Activated naive CD4-positive, alpha-beta T cell treated with anti-CD3 and anti-CD28 coated beads, Interleukin-2, amount 10 ng/mL, durations not matched to agents 7 days and 5 days (primary cell): ENCODE measurements at regions not wholly inside any gene's neighbourhood (a gene's known extent, or its start where the extent isn't known, plus 50 kb on each side); places are given as distances from the start of the nearest gene placed in this dataset.
"Not testable (repeated sequence)": the region's sequence is repeated elsewhere in the genome, so short reads cannot be mapped to it uniquely, and the experiment has no call there.

Experiments
- CTCF ChIA-PET: fragments of 350-600 bp; sonication (Branson Sonifier 250); formaldehyde crosslinking; loops from one replicate; lab custom pipeline; 2021; ENCODE audit warnings: antibody characterized with exemption; lab: Charles Lee
- DNase-seq: peaks from one replicate; pipeline ENCODE4 v3.0.0-alpha.2; 2020
- H3K27ac Mint-ChIP-seq: one replicate; pipeline ENCODE4 v1.8.0; 2021; ENCODE audit warnings: mild to moderate bottlenecking, moderate library complexity, mixed read lengths
- H3K27me3 Mint-ChIP-seq: one replicate; pipeline ENCODE4 v1.8.0; 2021; ENCODE audit warnings: mild to moderate bottlenecking, mixed read lengths
- H3K36me3 Mint-ChIP-seq: one replicate; pipeline ENCODE4 v1.8.0; 2021; ENCODE audit warnings: mixed read lengths
- H3K4me1 Mint-ChIP-seq: one replicate; pipeline ENCODE4 v1.8.0; 2021; ENCODE audit warnings: mixed read lengths
- H3K4me3 Mint-ChIP-seq: one replicate; pipeline ENCODE4 v1.8.0; 2021; ENCODE audit warnings: mild to moderate bottlenecking, moderate library complexity, mixed read lengths
- H3K9me3 Mint-ChIP-seq: one replicate; pipeline ENCODE4 v1.8.0; 2021; ENCODE audit warnings: mixed read lengths

DNA sequence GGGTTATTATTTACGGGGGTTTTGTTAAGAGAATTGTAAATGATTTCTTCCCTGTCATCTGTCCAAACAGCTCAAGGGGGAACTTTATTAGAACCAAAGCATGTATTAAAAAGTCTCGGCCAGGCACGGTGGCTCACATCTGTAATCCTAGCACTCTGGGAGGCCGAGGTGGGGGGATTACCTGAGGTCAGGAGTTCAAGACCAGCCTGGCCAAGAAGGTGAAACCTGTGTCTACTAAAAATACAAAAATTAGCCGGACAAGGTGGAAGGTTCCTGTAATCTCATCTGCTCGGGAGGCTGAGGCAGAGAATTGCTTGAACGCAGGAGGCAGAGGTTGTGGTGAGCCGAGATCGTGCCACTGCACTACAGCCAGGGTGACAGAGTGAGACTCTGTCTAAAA is 4486.6 kb upstream of the OR11H1 start:
- peaks cover 55% of the 10 kb centered on the region for H3K9me3 Mint-ChIP-seq
- CTCF ChIA-PET, H3K36me3 Mint-ChIP-seq, H3K4me1 Mint-ChIP-seq, H3K27me3 Mint-ChIP-seq, H3K4me3 Mint-ChIP-seq, DNase-seq, H3K27ac Mint-ChIP-seq: not testable (repeated sequence)

DNA sequence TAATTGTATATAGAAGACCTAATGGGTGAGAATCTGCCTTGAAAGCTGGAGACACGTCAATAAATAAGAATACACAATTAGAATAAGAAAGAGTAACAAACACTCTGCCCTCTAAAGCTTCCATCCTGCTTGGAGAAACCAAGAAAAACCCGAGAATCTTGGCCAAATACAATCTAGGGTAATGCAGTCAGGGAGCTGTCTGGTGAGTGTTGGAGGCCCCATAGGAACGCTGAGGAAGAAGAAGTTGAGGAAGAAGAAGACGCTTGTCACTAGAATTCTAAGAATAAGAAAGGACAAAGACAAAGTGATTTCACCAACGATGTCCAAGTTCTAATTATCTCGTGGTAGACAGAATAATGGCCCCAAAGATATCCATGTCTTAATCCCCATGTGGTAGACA is 4485.9 kb upstream of the OR11H1 start:
- peaks cover 3% of the 10 kb centered on the region for H3K36me3 Mint-ChIP-seq
- no peak overlapping the region for H3K27ac Mint-ChIP-seq
- H3K9me3 Mint-ChIP-seq: peaks cover 50% of the 10 kb centered on the region
- no peak for DNase-seq
- no peaks in the 10 kb centered on the region for H3K27me3 Mint-ChIP-seq
- no peak overlapping the region for H3K4me3 Mint-ChIP-seq
- no peaks in the 10 kb centered on the region for H3K4me1 Mint-ChIP-seq
- CTCF ChIA-PET: no interaction called here

DNA sequence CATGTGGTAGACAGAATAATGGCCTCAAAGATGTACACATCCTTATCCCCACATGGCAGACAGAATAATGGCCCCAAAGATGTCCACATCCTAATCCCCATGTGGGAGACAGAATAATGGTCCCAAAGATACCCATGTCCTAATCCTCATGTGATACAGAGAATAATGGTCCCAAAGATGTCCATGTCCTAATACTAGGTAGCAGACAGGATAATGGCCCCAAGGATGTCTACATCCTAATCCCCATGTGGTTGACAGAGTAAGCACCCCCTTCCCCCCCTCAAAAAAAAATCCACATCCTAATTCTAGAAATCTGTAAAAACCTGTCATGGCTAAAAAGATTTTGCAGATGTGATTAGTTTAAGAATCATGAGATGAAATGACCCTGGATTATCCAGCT is 4484.7 kb upstream of the OR11H1 start:
- H3K27ac Mint-ChIP-seq, H3K4me3 Mint-ChIP-seq, H3K4me1 Mint-ChIP-seq, H3K27me3 Mint-ChIP-seq, DNase-seq, CTCF ChIA-PET, H3K36me3 Mint-ChIP-seq: not testable (repeated sequence)
- peaks cover 40% of the 10 kb centered on the region for H3K9me3 Mint-ChIP-seq

DNA sequence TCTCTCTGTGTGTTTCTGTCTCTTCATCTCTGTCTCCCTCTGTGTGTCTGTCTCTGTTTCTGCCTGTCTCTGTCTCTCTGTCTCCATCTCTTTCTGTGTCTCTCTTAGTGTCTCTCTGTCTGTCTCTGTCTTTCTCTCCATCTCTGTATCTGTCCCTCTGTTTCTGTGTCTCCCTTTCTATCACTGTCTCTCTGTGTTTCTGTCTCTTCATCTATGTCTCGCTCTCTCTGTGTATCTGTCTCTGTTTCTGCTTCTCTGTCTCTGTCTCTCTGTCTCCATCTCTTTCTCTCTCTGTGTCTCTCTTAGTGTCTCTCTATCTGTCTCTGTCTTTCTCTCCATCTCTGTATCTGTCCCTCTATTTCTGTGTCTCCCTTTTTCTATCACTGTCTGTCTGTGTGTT is 4479.1 kb upstream of the OR11H1 start:
- CTCF ChIA-PET, H3K4me3 Mint-ChIP-seq, DNase-seq, H3K27ac Mint-ChIP-seq, H3K36me3 Mint-ChIP-seq, H3K27me3 Mint-ChIP-seq, H3K4me1 Mint-ChIP-seq: not testable (repeated sequence)
- peaks cover 29% of the 10 kb centered on the region for H3K9me3 Mint-ChIP-seq

DNA sequence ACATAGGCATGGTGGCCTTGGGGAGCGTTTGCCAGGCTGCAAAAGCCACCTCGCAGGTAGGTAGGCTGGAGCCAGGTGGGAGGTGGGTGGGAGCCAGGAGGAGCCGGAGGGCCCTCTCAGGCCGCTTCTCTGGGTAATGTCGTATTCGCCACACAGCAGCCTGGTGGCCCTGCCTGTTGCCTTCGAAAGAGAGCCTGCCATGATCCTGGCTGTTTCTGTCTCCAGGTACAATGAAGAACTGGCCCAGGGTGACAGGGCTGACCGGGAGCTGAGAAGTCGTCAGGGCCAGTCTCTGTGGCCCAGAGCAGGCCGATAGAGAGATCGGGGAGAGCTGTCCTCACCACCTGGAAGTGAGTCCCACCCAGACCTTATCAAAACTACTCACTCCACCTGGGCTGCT is 4477.8 kb upstream of the OR11H1 start:
- H3K4me1 Mint-ChIP-seq, CTCF ChIA-PET, H3K27ac Mint-ChIP-seq, H3K36me3 Mint-ChIP-seq, DNase-seq, H3K4me3 Mint-ChIP-seq, H3K27me3 Mint-ChIP-seq: not testable (repeated sequence)
- peaks cover 38% of the 10 kb centered on the region for H3K9me3 Mint-ChIP-seq

DNA sequence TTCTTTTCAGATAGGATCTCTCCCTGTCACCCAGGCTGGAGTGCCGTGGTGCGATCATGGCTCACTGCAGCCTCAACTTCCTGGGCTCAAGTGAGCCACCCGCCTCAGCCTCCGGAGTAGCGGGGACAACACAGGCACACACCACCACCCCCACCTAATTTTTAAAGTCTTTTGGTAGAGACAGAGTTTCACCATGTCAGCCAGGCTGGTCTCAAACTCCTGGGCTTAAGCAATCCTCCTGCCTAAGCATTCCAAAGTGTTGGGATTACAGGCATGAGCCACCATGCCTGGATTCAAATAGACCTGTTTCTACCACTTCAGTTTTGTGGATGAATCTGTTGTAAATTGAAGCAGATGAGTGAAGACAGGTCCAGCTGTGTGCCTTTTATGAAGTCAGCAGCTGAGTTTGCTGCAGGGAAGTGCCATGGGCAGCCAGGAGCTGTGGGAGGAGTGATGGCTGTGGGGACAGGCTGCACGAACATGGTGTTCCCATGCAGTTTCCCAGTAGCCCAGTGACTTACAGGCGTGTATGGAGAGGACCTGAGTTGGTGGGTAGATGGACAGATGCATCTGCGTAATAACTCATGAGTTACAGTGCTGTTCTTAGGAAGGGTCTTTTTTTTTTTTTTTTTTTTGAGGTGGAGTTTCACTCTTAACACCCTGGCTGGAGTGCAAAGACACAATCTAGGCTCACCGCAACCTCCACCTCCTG is 4476.4 kb upstream of the OR11H1 start:
- H3K4me3 Mint-ChIP-seq, H3K36me3 Mint-ChIP-seq, CTCF ChIA-PET, H3K27me3 Mint-ChIP-seq, H3K27ac Mint-ChIP-seq, H3K4me1 Mint-ChIP-seq, DNase-seq: not testable (repeated sequence)
- peaks cover 50% of the 10 kb centered on the region for H3K9me3 Mint-ChIP-seq

DNA sequence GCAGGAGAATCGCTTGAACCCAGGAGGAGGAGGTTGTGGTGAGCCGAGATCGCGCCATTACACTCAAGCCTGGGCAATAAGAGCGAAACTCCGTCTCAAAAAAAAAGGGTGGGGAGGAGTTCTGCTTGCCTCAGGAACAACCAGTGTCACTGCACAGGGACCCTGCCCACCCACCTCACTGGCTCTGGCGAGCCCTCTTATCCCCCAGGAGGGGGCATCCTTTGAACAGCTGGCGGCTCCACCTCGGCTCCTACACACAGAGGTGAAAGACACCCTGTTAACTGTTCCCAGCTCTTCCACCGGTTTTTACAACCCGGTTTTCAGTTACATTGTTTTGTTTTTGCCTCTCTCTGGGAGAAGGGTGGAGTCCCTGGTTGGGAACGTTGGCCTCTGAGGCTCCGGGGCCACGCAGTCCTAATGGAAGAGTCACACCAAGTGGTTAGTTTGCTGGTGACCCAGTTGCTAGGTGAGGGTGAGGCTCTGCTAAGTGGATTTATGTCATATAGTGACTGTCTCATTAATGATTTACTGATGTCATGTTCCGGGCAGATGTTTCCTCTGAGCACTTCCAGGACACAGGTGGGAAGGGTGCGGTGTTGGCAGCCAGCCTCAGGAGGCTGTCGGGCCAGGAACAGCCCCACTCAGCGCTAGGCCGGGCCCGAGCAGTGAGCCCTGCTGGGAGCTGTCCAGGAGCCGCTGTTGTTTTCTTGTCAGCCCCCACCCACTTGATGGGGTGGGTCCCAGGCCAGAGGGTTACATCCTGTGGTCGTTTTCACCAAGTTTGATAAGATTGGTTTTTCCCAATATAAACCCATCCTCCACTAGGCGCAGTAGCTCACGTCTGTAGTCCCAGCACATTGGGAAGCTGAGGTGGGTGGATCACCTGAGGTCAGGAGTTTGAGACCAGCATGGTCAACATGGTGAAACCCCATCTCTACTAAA is 4474.3 kb upstream of the OR11H1 start:
- DNase-seq, H3K27me3 Mint-ChIP-seq, H3K36me3 Mint-ChIP-seq, H3K4me3 Mint-ChIP-seq, H3K27ac Mint-ChIP-seq, CTCF ChIA-PET, H3K4me1 Mint-ChIP-seq: not testable (repeated sequence)
- peaks cover 58% of the 10 kb centered on the region for H3K9me3 Mint-ChIP-seq

DNA sequence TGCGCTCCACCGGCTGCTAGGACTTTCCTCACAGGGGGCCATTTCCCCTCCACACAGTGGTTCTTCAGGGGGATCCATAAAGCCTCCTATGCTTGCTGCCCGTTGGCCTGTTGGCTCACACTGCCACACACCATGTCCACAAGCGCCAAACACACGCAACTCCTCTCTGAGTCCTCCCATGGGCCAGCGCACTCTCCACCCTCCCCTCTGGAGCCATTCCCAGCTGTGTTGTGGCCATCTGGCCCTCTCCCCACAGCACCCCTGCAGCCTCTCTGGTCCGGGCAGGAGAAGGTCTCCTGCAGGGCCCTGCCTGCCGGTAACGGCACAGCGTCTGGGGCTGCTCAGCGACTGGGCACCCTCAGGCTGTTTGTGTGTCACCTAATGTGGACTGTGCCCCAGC is 4473.3 kb upstream of the OR11H1 start:
- H3K27ac Mint-ChIP-seq, H3K4me1 Mint-ChIP-seq, H3K36me3 Mint-ChIP-seq, DNase-seq, CTCF ChIA-PET, H3K4me3 Mint-ChIP-seq, H3K27me3 Mint-ChIP-seq: not testable (repeated sequence)
- peaks cover 54% of the 10 kb centered on the region for H3K9me3 Mint-ChIP-seq

DNA sequence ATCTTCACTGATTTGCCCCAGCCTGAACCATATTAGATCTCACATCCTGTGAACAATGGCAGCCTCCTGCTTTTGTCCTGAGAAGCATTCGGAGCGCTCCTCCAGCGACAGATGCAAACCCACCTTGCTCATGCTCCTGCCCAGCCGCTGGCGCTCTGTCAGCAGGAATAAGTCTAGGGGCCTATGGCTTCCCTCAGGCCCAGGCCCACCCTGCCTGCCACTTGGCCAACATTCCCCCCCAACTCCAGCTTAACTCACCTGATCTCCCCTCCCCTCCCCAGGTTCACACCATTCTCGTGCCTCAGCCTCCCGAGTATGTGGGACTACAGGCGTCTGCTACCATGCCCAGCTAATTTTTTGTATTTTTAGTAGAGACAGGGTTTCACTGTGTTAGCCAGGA is 4472.8 kb upstream of the OR11H1 start:
- H3K36me3 Mint-ChIP-seq, DNase-seq, CTCF ChIA-PET, H3K4me1 Mint-ChIP-seq, H3K27ac Mint-ChIP-seq, H3K4me3 Mint-ChIP-seq, H3K27me3 Mint-ChIP-seq: not testable (repeated sequence)
- peaks cover 57% of the 10 kb centered on the region for H3K9me3 Mint-ChIP-seq

DNA sequence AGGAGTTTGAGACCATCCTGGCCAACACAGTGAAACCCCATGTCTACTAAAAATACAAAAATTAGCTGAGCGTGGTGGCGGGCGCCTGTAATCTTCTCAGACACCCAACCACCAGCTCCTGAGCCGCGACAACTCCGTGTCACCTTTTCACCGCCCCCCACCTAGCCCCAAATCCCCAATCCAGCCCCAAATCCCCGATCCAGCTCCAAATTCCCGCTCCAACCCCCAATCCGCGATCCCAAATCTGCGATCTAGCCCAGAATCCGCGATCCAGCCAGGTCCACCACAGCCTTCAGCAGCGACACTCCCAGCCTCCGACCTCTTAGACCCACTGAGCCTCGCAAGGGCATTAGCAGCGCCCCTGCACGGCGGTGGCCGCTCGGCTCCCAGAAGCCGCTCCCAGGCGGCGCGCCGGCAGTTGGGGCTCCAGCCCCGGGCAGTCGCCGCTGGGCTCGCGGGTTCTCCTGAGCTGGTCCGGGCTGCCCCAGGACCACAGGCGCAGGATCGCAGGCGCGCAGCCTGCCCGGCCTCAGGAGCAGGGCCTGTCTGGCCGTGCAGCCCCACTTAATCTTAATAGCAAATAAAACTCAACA is 4469.9 kb upstream of the OR11H1 start:
- peaks cover 56% of the 10 kb centered on the region for H3K9me3 Mint-ChIP-seq
- CTCF ChIA-PET, H3K27ac Mint-ChIP-seq, DNase-seq, H3K4me1 Mint-ChIP-seq, H3K27me3 Mint-ChIP-seq, H3K4me3 Mint-ChIP-seq, H3K36me3 Mint-ChIP-seq: not testable (repeated sequence)

DNA sequence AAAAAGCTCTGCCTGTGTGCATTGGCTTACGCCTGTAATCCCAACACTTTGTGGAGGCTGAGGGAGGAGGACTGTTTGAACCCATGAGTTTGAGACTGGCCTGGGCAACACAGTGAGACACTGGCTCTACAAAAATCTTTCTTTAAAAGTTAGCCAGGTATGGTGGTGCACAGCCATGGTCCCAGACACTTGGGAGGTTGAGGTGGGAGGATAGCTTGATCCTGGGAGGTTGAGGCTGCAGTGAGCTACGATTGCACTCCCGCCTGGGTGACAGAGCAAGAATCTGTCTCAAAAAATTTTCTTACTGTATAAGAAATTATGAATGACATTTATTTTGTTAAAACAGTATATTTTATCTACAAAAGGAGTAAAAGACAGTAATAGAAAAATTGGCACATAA is 4468.9 kb upstream of the OR11H1 start:
- H3K4me3 Mint-ChIP-seq, H3K36me3 Mint-ChIP-seq, H3K4me1 Mint-ChIP-seq, DNase-seq, H3K27me3 Mint-ChIP-seq, CTCF ChIA-PET, H3K27ac Mint-ChIP-seq: not testable (repeated sequence)
- H3K9me3 Mint-ChIP-seq: peaks cover 60% of the 10 kb centered on the region

DNA sequence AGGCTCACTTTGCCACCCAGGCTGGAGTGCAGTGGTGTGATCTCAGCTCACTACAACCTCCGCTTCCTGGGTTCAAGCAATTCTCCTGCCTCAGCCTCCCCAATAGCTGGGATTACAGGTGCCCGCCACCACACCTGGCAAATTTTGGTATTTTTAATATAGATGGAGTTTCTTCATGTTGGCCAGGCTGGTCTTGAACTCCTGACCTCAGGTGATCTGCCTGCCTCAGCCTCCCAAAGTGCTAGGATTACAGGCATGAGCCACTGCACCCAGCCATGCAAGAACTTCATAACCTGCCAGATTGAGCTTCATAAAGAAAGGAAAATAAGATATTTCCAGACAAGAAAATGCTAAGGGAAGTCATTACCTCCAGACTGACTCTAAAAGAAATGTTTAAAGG is 4467.2 kb upstream of the OR11H1 start:
- H3K27me3 Mint-ChIP-seq, H3K27ac Mint-ChIP-seq, H3K4me3 Mint-ChIP-seq, H3K4me1 Mint-ChIP-seq, H3K36me3 Mint-ChIP-seq, CTCF ChIA-PET, DNase-seq: not testable (repeated sequence)
- peaks cover 60% of the 10 kb centered on the region for H3K9me3 Mint-ChIP-seq

DNA sequence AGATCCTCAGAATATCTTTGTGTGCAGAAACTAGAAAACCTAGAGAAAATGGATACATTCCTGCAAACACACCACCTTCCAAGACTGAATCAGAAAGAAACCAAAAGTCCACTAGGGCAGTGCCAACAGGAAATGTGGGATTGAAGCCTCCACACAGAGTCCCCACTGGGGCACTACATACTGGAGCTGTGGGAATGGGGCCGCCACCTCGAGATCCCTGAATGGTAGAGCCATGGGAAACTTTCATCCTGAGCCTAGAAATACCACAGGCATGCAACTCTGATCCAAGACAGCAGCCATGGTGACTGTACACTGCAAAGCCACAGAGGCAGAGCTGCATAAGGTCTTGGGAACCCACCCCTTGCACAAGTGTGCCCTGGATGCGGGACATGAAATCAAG is 4465.5 kb upstream of the OR11H1 start:
- H3K9me3 Mint-ChIP-seq: peaks cover 63% of the 10 kb centered on the region
- H3K36me3 Mint-ChIP-seq, H3K27ac Mint-ChIP-seq, H3K4me1 Mint-ChIP-seq, H3K4me3 Mint-ChIP-seq, H3K27me3 Mint-ChIP-seq, DNase-seq, CTCF ChIA-PET: not testable (repeated sequence)

DNA sequence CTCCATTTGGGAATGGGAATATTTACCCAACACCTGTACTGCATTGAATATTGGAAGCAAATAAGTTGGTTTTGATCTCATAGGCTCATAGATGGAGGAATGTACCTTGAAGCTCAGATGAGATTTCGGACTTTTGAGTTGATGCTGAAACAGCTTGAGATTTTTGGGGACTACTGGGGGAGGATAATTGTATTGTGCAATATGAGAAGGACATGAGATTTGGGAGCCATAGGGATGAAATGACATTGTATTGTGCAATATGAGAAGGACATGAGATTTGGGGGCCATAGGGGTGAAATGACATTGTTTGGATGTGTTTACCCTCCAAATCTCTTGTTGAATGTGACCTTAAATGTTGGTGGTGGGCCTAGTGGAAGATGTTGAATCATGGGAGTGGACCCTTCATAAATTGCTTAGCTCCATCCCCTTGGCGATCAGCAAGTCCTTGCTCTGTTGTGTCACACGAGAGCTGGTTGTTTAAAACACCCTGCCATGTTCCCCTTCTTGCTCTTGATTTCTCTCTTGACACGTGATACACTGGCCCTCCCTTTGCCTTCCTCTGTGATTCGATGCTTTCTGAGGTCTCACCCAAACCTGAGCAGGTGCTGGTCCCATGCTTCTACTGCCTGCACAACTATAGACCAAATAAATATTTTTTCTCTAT is 4464.8 kb upstream of the OR11H1 start:
- H3K27ac Mint-ChIP-seq, H3K4me1 Mint-ChIP-seq, H3K36me3 Mint-ChIP-seq, H3K27me3 Mint-ChIP-seq, DNase-seq, CTCF ChIA-PET, H3K4me3 Mint-ChIP-seq: not testable (repeated sequence)
- peaks cover 65% of the 10 kb centered on the region for H3K9me3 Mint-ChIP-seq
